HEK293T (cell line): ENCODE measurements at regions not wholly inside any gene's neighbourhood (a gene's known extent, or its start where the extent isn't known, plus 50 kb on each side); places are given as distances from the start of the nearest gene placed in this dataset.

ENCODE experiments used
- CTCF ChIA-PET: fragments of 350-600 bp; formaldehyde crosslinking; extraction: SDS; loops from one replicate; lab custom pipeline; 2021; ENCODE audit warnings: antibody characterized with exemption, inconsistent platforms; lab: Yijun Ruan, JAX
- POLR2A ChIA-PET: fragments of 350-600 bp; formaldehyde crosslinking; extraction: SDS; loops from one replicate; lab custom pipeline; 2020; ENCODE audit warnings: antibody characterized with exemption, inconsistent platforms; lab: Yijun Ruan, JAX
- DNase-seq: peaks from one replicate; pipeline ENCODE4 v3.0.0; 2012; ENCODE audit warnings: mixed read lengths; ENCODE audit errors: extremely low spot score
- ARNT ChIP-seq: fragments of 450-650 bp; IDR thresholded peaks from 2 replicates; pipeline ENCODE4 v1.6.1; 2017; ENCODE audit warnings: mild to moderate bottlenecking
- BHLHE40 ChIP-seq: fragments of 450-650 bp; IDR thresholded peaks from 2 replicates; pipeline ENCODE4 v1.6.1; 2016; ENCODE audit warnings: mild to moderate bottlenecking, moderate library complexity, borderline replicate concordance
- CTBP1 ChIP-seq: fragments of 450-650 bp; IDR thresholded peaks from 2 replicates; pipeline ENCODE4 v1.6.1; 2016; ENCODE audit warnings: borderline replicate concordance
- ELF4 ChIP-seq: fragments of 450-650 bp; IDR thresholded peaks from 2 replicates; pipeline ENCODE4 v1.6.1; 2017; ENCODE audit warnings: antibody characterized with exemption
- FOXA1 ChIP-seq: fragments of 450-650 bp; IDR thresholded peaks from 2 replicates; pipeline ENCODE4 v1.6.1; 2016; ENCODE audit warnings: mild to moderate bottlenecking
- FOXK2 ChIP-seq: fragments of 450-650 bp; IDR thresholded peaks from 2 replicates; pipeline ENCODE4 v1.6.1; 2016; ENCODE audit warnings: mild to moderate bottlenecking
- FOXM1 ChIP-seq: fragments of 450-650 bp; IDR thresholded peaks from 2 replicates; pipeline ENCODE4 v1.6.1; 2017; ENCODE audit warnings: mild to moderate bottlenecking, borderline replicate concordance
- HDGF ChIP-seq: fragments of 450-650 bp; IDR thresholded peaks from 2 replicates; pipeline ENCODE4 v1.6.1; 2017; ENCODE audit warnings: antibody characterized with exemption, borderline replicate concordance
- L3MBTL2 ChIP-seq: fragments of 450-650 bp; conservative IDR thresholded peaks from 2 replicates; pipeline ENCODE4 v1.6.1; 2016; ENCODE audit warnings: mild to moderate bottlenecking
- LEF1 ChIP-seq: fragments of 450-650 bp; IDR thresholded peaks from 2 replicates; pipeline ENCODE4 v1.6.1; 2017; ENCODE audit warnings: mild to moderate bottlenecking, borderline replicate concordance
- NFRKB ChIP-seq: fragments of 450-650 bp; IDR thresholded peaks from 2 replicates; pipeline ENCODE4 v1.6.1; 2016; ENCODE audit warnings: mild to moderate bottlenecking, moderate library complexity
- PKNOX1 ChIP-seq: fragments of 450-650 bp; IDR thresholded peaks from 2 replicates; pipeline ENCODE4 v1.6.1; 2016
- SP1 ChIP-seq: fragments of 450-650 bp; IDR thresholded peaks from 2 replicates; pipeline ENCODE4 v1.6.1; 2017
- SUZ12 ChIP-seq: fragments of 450-650 bp; IDR thresholded peaks from 2 replicates; pipeline ENCODE4 v1.6.1; 2016; ENCODE audit warnings: mild to moderate bottlenecking
- TARDBP ChIP-seq: fragments of 450-650 bp; IDR thresholded peaks from 2 replicates; pipeline ENCODE4 v1.6.1; 2016
- ZNF384 ChIP-seq: fragments of 450-650 bp; IDR thresholded peaks from 2 replicates; pipeline ENCODE4 v1.6.1; 2016

GRCh38 chr6:170471491-170471890 is 81.6 kb downstream of the PSMB1 start:
- TF ChIP-seq LEF1 (no peak), NFRKB (no peak), TARDBP (no peak), ZNF384 (no peak), CTBP1 (no peak), SP1 (no peak), ARNT (no peak), ELF4 (no peak), FOXK2 (no peak), FOXA1 (no peak), HDGF (no peak), BHLHE40 (no peak), L3MBTL2 (no peak), FOXM1 (no peak), PKNOX1 (no peak), SUZ12 (no peak)
- POLR2A ChIA-PET = no interaction called here
- DNase-seq = no peak
- CTCF ChIA-PET = no interaction called here

GRCh38 chr6:170470734-170471133 is 82.4 kb downstream of the PSMB1 start:
- POLR2A ChIA-PET = no interaction called here
- CTCF ChIA-PET = no interaction called here
- no peak for TF ChIP-seq CTBP1
- no peak for TF ChIP-seq NFRKB
- no peak for TF ChIP-seq SP1
- TF ChIP-seq TARDBP = no peak
- TF ChIP-seq PKNOX1 = no peak
- no peak for TF ChIP-seq BHLHE40
- no peak for TF ChIP-seq FOXM1
- TF ChIP-seq SUZ12 = no peak
- TF ChIP-seq FOXA1 = no peak
- TF ChIP-seq HDGF = no peak
- TF ChIP-seq ZNF384 = no peak
- TF ChIP-seq ELF4 = no peak
- no peak for TF ChIP-seq ARNT
- TF ChIP-seq FOXK2 = no peak
- TF ChIP-seq LEF1 = no peak
- TF ChIP-seq L3MBTL2 = no peak
- no peak for DNase-seq

GRCh38 chr6:170464524-170464979 is 88.6 kb downstream of the PSMB1 start:
- no peak for DNase-seq
- TF ChIP-seq SUZ12 (no peak), LEF1 (no peak), PKNOX1 (no peak), ARNT (no peak), TARDBP (no peak), FOXM1 (no peak), NFRKB (no peak)
- ChIA-PET CTCF (no interaction called here), POLR2A (no interaction called here)

- no peak for TF ChIP-seq SUZ12
- no peak for TF ChIP-seq ELF4
- no peak for TF ChIP-seq FOXM1
- TF ChIP-seq FOXK2 = no peak
- no peak for TF ChIP-seq LEF1
- no peak for TF ChIP-seq BHLHE40
- TF ChIP-seq CTBP1 = no peak
- TF ChIP-seq HDGF = no peak
- no peak for DNase-seq
- CTCF ChIA-PET = no interaction called here
- POLR2A ChIA-PET = no interaction called here
Measured at GRCh38 chr6:170464080-170464479, 89.0 kb downstream of the PSMB1 start.

GRCh38 chr6:170463101-170463721 is 89.9 kb downstream of the PSMB1 start:
- ChIA-PET POLR2A (no interaction called here), CTCF (no interaction called here)
- no peak for TF ChIP-seq ZNF384
- no peak for TF ChIP-seq BHLHE40
- no peak for TF ChIP-seq TARDBP
- no peak for TF ChIP-seq CTBP1
- TF ChIP-seq L3MBTL2 = no peak
- no peak for TF ChIP-seq NFRKB
- no peak for TF ChIP-seq HDGF
- no peak for TF ChIP-seq FOXK2
- no peak for TF ChIP-seq FOXA1
- no peak for TF ChIP-seq SP1
- TF ChIP-seq LEF1 = no peak
- TF ChIP-seq PKNOX1 = no peak
- no peak for DNase-seq
